Testis (tissue), 2 donors: ENCODE measurements at regions not wholly inside any gene's neighbourhood (a gene's known extent, or its start where the extent isn't known, plus 50 kb on each side); places are given as distances from the start of the nearest gene placed in this dataset.

Experiments used
- DNase-seq: peaks from one replicate; pipeline ENCODE4 v3.0.0-alpha.2; 2019
- H3K27ac ChIP-seq, 2 donors: fragments of 200-600 bp; sonication (generic); one replicate each; pipeline ENCODE4 v1.5.1; 2019
- H3K27me3 ChIP-seq: fragments of 200-600 bp; sonication (generic); one replicate; pipeline ENCODE4 v1.5.1; 2019
- H3K36me3 ChIP-seq: fragments of 200-600 bp; sonication (generic); one replicate; pipeline ENCODE4 v1.5.1; 2017; ENCODE audit warnings: low read depth; ENCODE audit errors: missing control alignments
- H3K4me1 ChIP-seq: fragments of 200-600 bp; sonication (generic); one replicate; pipeline ENCODE4 v1.5.1; 2019
- H3K4me3 ChIP-seq, 2 donors: fragments of 200-600 bp; sonication (generic); one replicate each; pipeline ENCODE4 v1.5.1; 2017 to 2019
- H3K9me3 ChIP-seq: fragments of 200-600 bp; sonication (generic); one replicate; pipeline ENCODE4 v1.5.1; 2017
- CTCF ChIP-seq, 3 experiments: fragments of 450-650 bp in 2 of 3; fragments of 200-600 bp in 1 of 3; sonication (generic) in 1 of 3; IDR thresholded peaks; one replicate each; pipeline ENCODE4 v1.5.1; 2016 to 2019; ENCODE audit warnings: antibody characterized with exemption in 3 of 3, mild to moderate bottlenecking in 2 of 3, moderate library complexity in 1 of 3
- POLR2A ChIP-seq: fragments of 450-650 bp; IDR thresholded peaks from one replicate; pipeline ENCODE4 v1.6.1; 2017; ENCODE audit warnings: antibody characterized with exemption, mild to moderate bottlenecking, moderate library complexity
- WGBS, 2 donors: methylation state at CpG; one replicate each; pipeline ENCODE4 v1.1.5; 2018; 5-methylcytosine and 5-hydroxymethylcytosine counted together
- intact Hi-C: fragments of 100-400 bp; cut with DNase I; formaldehyde crosslinking; loops from one replicate; pipeline ENCODE4 v1.15.1; 2023; ENCODE audit warnings: low total_unique reads

GRCh38 chr9:99509065-99509745 is 287.1 kb downstream of the SEC61B start:
- H3K27ac ChIP-seq = no peak overlapping the region
- no peak for TF ChIP-seq CTCF (IDR thresholded peaks at IDR 0.05)
- TF ChIP-seq POLR2A = no peak
- WGBS, 2 donors = 78% methylated on average over 8 to 9 of the region's 9 CpGs
- no peaks in the 10 kb centered on the region for H3K4me1 ChIP-seq
- intact Hi-C loops = no loop called here
- H3K27me3 ChIP-seq = no peaks in the 10 kb centered on the region
- no peak overlapping the region for H3K4me3 ChIP-seq
- no peak for DNase-seq
- no peaks in the 10 kb centered on the region for H3K36me3 ChIP-seq
- H3K9me3 ChIP-seq = no peaks in the 10 kb centered on the region

GRCh38 chr9:99509900-99510535 is 287.9 kb downstream of the SEC61B start:
- TF ChIP-seq CTCF (IDR thresholded peaks at IDR 0.05) = no peak
- TF ChIP-seq POLR2A = no peak
- DNase-seq = no peak

GRCh38 chr9:99511723-99512122 is 289.6 kb downstream of the SEC61B start:
- WGBS, 2 donors = 79 to 91% methylated on average over 3 of the region's 3 CpGs
- no peaks in the 10 kb centered on the region for H3K27me3 ChIP-seq
- TF ChIP-seq POLR2A (no peak), CTCF (IDR thresholded peaks at IDR 0.05) (no peak)
- H3K4me1 ChIP-seq = no peaks in the 10 kb centered on the region
- H3K36me3 ChIP-seq = no peaks in the 10 kb centered on the region
- DNase-seq = no peak
- H3K9me3 ChIP-seq = no peaks in the 10 kb centered on the region
- intact Hi-C loops = no loop called here
- H3K27ac ChIP-seq = no peak overlapping the region
- H3K4me3 ChIP-seq = no peak overlapping the region

More at GRCh38 chr9:99509900-99510535, 287.9 kb downstream of the SEC61B start:
- no peaks in the 10 kb centered on the region for H3K4me1 ChIP-seq
- H3K4me3 ChIP-seq = no peak overlapping the region
- intact Hi-C loops = no loop called here
- no peaks in the 10 kb centered on the region for H3K27me3 ChIP-seq
- no peak overlapping the region for H3K27ac ChIP-seq
- no peaks in the 10 kb centered on the region for H3K36me3 ChIP-seq
- H3K9me3 ChIP-seq = no peaks in the 10 kb centered on the region
- WGBS, 2 donors = 70 to 74% methylated on average over 4 of the region's 4 CpGs

- Histone ChIP-seq H3K4me3 (no peak overlapping the region), H3K4me1 (no peaks in the 10 kb centered on the region), H3K36me3 (no peaks in the 10 kb centered on the region), H3K9me3 (no peaks in the 10 kb centered on the region), H3K27me3 (no peaks in the 10 kb centered on the region), H3K27ac (no peak overlapping the region)
- TF ChIP-seq POLR2A (no peak), CTCF (IDR thresholded peaks at IDR 0.05) (no peak)
- WGBS, 2 donors = 78 to 88% methylated on average over 2 of the region's 2 CpGs
- DNase-seq = no peak
- intact Hi-C loops = no loop called here
Observed at GRCh38 chr9:99513441-99514112, 291.5 kb downstream of the SEC61B start.
